ENCODE measurements at regions not wholly inside any gene's neighbourhood (a gene's known extent, or its start where the extent isn't known, plus 50 kb on each side); places are given as distances from the start of the nearest gene placed in this dataset.

DNA sequence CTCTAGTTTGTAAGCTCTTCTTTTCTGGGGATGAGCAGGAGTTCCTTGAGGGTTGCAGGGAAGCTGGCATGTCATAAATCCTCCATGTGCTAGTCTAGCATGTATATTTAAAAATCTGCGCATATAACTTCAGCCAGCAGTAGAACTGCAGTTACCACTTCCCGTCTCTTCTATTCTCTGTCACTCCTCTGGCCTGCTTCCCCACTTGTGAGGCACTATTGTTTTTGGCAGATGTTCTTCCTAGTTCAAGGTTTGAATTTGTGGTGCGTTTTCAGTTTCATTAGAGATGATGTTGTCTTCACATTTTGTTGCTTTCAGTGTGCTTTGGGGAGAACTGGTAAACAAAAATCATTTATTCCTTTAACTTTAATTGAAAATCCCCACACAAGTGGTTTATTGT, 169.1 kb upstream of the ZPLD1 start:
- H3K27me3 Mint-ChIP-seq: no peaks in the 10 kb centered on the region
- H3K27ac Mint-ChIP-seq: no peak overlapping the region
- no peaks in the 10 kb centered on the region for H3K9me3 Mint-ChIP-seq (ENCODE audit: low read depth)
- TF ChIP-seq, protein P1, sequence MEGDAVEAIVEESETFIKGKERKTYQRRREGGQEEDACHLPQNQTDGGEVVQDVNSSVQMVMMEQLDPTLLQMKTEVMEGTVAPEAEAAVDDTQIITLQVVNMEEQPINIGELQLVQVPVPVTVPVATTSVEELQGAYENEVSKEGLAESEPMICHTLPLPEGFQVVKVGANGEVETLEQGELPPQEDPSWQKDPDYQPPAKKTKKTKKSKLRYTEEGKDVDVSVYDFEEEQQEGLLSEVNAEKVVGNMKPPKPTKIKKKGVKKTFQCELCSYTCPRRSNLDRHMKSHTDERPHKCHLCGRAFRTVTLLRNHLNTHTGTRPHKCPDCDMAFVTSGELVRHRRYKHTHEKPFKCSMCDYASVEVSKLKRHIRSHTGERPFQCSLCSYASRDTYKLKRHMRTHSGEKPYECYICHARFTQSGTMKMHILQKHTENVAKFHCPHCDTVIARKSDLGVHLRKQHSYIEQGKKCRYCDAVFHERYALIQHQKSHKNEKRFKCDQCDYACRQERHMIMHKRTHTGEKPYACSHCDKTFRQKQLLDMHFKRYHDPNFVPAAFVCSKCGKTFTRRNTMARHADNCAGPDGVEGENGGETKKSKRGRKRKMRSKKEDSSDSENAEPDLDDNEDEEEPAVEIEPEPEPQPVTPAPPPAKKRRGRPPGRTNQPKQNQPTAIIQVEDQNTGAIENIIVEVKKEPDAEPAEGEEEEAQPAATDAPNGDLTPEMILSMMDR (IDR thresholded peaks at IDR 0.05; ENCODE audit: unreplicated experiment): no peak
- DNase-seq (ENCODE audit: low spot score, unreplicated experiment): no peak
- no peaks in the 10 kb centered on the region for H3K4me1 Mint-ChIP-seq (ENCODE audit: low read depth)
- H3K4me3 Mint-ChIP-seq (ENCODE audit: low read depth): no peak overlapping the region
- H3K36me3 Mint-ChIP-seq (ENCODE audit: insufficient read depth): no peaks in the 10 kb centered on the region

DNA sequence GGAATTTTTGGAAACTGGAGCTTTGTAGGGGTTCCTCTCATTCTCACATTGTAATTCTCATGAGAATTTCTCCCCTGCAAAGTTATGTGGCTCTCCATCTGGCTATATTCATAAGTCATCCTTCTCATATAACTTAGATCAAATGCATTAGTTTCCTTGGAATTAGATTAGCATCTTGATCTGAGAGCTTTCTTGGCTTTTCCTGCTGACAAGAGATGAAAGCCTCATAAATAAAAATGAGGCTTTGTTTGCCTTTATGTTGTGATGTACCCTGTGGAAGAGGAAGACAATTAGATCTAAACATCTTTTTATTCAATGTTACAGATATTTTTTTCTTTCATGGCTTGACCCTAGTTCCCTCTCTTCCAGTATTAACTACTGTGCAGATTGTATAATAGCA, 165.4 kb upstream of the ZPLD1 start:
- TF ChIP-seq, protein P1 (IDR thresholded peaks at IDR 0.05; ENCODE audit: unreplicated experiment): no peak
- H3K36me3 Mint-ChIP-seq (ENCODE audit: insufficient read depth): no peaks in the 10 kb centered on the region
- no peak overlapping the region for H3K27ac Mint-ChIP-seq
- H3K4me1 Mint-ChIP-seq (ENCODE audit: low read depth): no peaks in the 10 kb centered on the region
- H3K27me3 Mint-ChIP-seq: no peaks in the 10 kb centered on the region
- no peak for DNase-seq (ENCODE audit: low spot score, unreplicated experiment)
- H3K4me3 Mint-ChIP-seq (ENCODE audit: low read depth): no peak overlapping the region
- H3K9me3 Mint-ChIP-seq (ENCODE audit: low read depth): no peaks in the 10 kb centered on the region

DNA sequence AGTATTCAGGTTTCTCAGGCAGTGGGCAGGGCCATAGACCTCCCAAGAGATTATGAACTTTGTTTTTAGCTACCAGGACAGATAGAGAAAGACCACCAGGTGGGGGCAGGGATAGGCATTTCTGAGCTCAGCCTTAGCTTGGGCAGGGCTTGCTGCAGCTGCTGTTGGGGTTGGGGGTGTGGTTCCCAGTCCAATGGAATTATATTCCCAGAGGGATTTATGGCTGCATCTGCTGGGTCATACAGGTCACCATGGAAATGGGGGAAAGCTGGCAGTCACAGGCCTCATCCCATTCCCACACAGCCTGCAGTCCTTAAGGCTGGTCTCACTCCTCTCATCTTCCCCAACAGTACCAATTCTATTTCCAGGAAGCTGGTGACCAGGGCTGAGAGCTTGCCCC, 144.6 kb upstream of the ZPLD1 start:
- H3K27ac Mint-ChIP-seq: no peak overlapping the region
- TF ChIP-seq, protein P1 (IDR thresholded peaks at IDR 0.05; ENCODE audit: unreplicated experiment): no peak
- DNase-seq (ENCODE audit: low spot score, unreplicated experiment): no peak
- no peak overlapping the region for H3K4me3 Mint-ChIP-seq (ENCODE audit: low read depth)
- H3K36me3 Mint-ChIP-seq (ENCODE audit: insufficient read depth): no peaks in the 10 kb centered on the region
- no peaks in the 10 kb centered on the region for H3K4me1 Mint-ChIP-seq (ENCODE audit: low read depth)
- peaks cover 20% of the 10 kb centered on the region for H3K9me3 Mint-ChIP-seq (ENCODE audit: low read depth)
- no peaks in the 10 kb centered on the region for H3K27me3 Mint-ChIP-seq

DNA sequence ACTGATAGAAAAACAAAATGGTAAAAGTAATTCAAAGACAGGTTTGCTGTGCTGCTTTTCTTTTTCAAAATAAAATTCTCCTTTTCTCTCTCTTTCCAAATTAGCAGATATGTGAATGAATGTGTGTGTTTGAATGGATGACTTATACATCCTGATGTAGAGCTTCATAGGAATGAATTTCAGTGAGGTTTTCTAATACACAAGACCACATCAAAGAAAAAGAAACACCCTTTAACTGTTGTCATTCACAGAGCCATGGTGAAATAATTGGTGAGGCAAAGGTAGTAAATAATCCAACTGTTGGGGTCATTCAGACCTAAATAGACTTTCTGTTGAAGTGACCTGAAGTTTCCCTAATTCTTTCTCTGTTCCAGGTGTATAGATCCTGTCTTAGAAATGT, 139.1 kb upstream of the ZPLD1 start:
- peaks cover 6% of the 10 kb centered on the region for H3K4me1 Mint-ChIP-seq (ENCODE audit: low read depth)
- H3K27me3 Mint-ChIP-seq: no peaks in the 10 kb centered on the region
- no peak overlapping the region for H3K4me3 Mint-ChIP-seq (ENCODE audit: low read depth)
- no peak overlapping the region for H3K27ac Mint-ChIP-seq
- TF ChIP-seq, protein P1 (IDR thresholded peaks at IDR 0.05; ENCODE audit: unreplicated experiment): no peak
- no peaks in the 10 kb centered on the region for H3K36me3 Mint-ChIP-seq (ENCODE audit: insufficient read depth)
- peaks cover 2% of the 10 kb centered on the region for H3K9me3 Mint-ChIP-seq (ENCODE audit: low read depth)
- no peak for DNase-seq (ENCODE audit: low spot score, unreplicated experiment)

DNA sequence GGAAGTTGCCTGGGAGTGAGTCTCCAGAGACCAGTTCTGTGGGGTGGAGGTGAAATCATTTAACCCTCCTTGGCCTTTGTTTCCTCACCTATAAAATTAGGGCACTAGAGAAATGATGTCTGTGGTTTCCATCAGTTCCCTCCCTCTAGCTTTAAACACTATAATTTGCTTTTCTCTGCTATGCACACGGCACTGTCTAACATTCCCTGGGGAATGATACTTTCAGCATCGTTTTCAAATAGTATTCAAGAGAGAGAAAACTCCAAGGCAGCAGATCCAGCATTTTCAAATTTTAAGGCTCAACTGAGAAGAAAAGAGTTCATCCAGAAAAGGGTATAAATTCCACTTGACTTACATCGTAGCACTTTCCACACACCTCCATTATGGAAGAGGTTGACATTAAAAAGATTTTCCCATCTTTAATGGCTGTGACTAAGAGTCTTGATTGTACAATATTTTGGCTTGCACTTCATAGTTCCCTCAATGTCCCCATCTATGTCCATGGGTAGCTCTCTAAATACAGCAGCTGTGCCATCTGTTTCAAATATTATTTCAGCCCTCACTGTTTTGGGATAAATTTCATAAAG, 137.7 kb upstream of the ZPLD1 start:
- Mint-ChIP-seq H3K4me1 (ENCODE audit: low read depth) (peaks cover 19% of the 10 kb centered on the region), H3K27me3 (no peaks in the 10 kb centered on the region), H3K4me3 (ENCODE audit: low read depth) (no peak overlapping the region), H3K9me3 (ENCODE audit: low read depth) (peaks cover 2% of the 10 kb centered on the region), H3K36me3 (ENCODE audit: insufficient read depth) (no peaks in the 10 kb centered on the region), H3K27ac (no peak overlapping the region)
- TF ChIP-seq, protein P1 (IDR thresholded peaks at IDR 0.05; ENCODE audit: unreplicated experiment): no peak
- no peak for DNase-seq (ENCODE audit: low spot score, unreplicated experiment)

Measured in progenitor cell of endocrine pancreas (in vitro differentiated cells).